Karpas-422 (cell line): ENCODE measurements at regions not wholly inside any gene's neighbourhood (a gene's known extent, or its start where the extent isn't known, plus 50 kb on each side); places are given as distances from the start of the nearest gene placed in this dataset.

Experiments used
- DNase-seq: peaks from one replicate; pipeline ENCODE4 v3.0.0-alpha.2; 2015
- H2AFZ ChIP-seq: fragments of 200-600 bp; sonication (generic); 2 replicates; pipeline ENCODE4 v1.6.1; 2014; ENCODE audit warnings: antibody characterized with exemption, low read length, mixed read lengths
- H3K27ac ChIP-seq: fragments of 200-600 bp; sonication (generic); 2 replicates; pipeline ENCODE4 v1.5.1; 2014; ENCODE audit warnings: mild to moderate bottlenecking, low read length, moderate library complexity
- H3K27me3 ChIP-seq: fragments of 200-600 bp; sonication (generic); 2 replicates; pipeline ENCODE4 v1.6.1; 2014; ENCODE audit warnings: low read length, mixed read lengths
- H3K36me3 ChIP-seq: fragments of 200-600 bp; sonication (generic); 2 replicates; pipeline ENCODE4 v1.6.1; 2014; ENCODE audit warnings: low read length, mixed read lengths; ENCODE audit not compliant: insufficient read depth
- H3K4me1 ChIP-seq: fragments of 200-600 bp; sonication (generic); 2 replicates; pipeline ENCODE4 v1.6.1; 2014; ENCODE audit warnings: mild to moderate bottlenecking, low read length, mixed read lengths
- H3K4me2 ChIP-seq: fragments of 200-600 bp; sonication (generic); 2 replicates; pipeline ENCODE4 v1.6.1; 2014; ENCODE audit warnings: low read length, low read depth, mild to moderate bottlenecking; ENCODE audit not compliant: poor library complexity, severe bottlenecking
- H3K4me3 ChIP-seq: fragments of 200-600 bp; sonication (generic); 2 replicates; pipeline ENCODE4 v1.5.1; 2014; ENCODE audit warnings: mild to moderate bottlenecking, antibody characterized with exemption, low read length, mixed read lengths
- H3K79me2 ChIP-seq: fragments of 200-600 bp; sonication (generic); 2 replicates; pipeline ENCODE4 v1.6.1; 2014; ENCODE audit warnings: mild to moderate bottlenecking, low read length, mixed read lengths
- H3K9ac ChIP-seq: fragments of 200-600 bp; sonication (generic); 2 replicates; pipeline ENCODE4 v1.6.0; 2014; ENCODE audit warnings: low read length
- H3K9me2 ChIP-seq: fragments of 200-600 bp; sonication (generic), shearing (Covaris generic); replicated peaks from 2 replicates; pipeline ENCODE4 v1.6.0; 2014; ENCODE audit warnings: mild to moderate bottlenecking, low read length, moderate library complexity; ENCODE audit not compliant: insufficient read depth
- H3K9me3 ChIP-seq: fragments of 300-700, 200-600 bp; sonication (generic); 2 replicates; pipeline ENCODE4 v1.6.1; 2014; ENCODE audit warnings: low read length, mixed read lengths
- H4K20me1 ChIP-seq: fragments of 200-600 bp; sonication (generic); 2 replicates; pipeline ENCODE4 v1.6.1; 2014; ENCODE audit warnings: mild to moderate bottlenecking, antibody characterized with exemption, low read length, low read depth; ENCODE audit not compliant: insufficient read depth

- Histone ChIP-seq H3K4me1 (no peaks in the 10 kb centered on the region), H4K20me1 (no peaks in the 10 kb centered on the region), H3K9me3 (no peaks in the 10 kb centered on the region), H3K9me2 (no peaks in the 10 kb centered on the region), H2AFZ (no peak overlapping the region), H3K36me3 (no peaks in the 10 kb centered on the region), H3K4me3 (no peak overlapping the region), H3K79me2 (no peaks in the 10 kb centered on the region), H3K27me3 (no peaks in the 10 kb centered on the region), H3K27ac (no peak overlapping the region), H3K9ac (no peak overlapping the region), H3K4me2 (no peak overlapping the region)
- DNase-seq: no peak
Measured at GRCh38 chr3:59127071-59127470, 77.2 kb upstream of the CFAP20DC start.

- no peaks in the 10 kb centered on the region for H3K27me3 ChIP-seq
- DNase-seq: no peak
- H3K4me3 ChIP-seq: no peak overlapping the region
- H4K20me1 ChIP-seq: no peaks in the 10 kb centered on the region
- H3K36me3 ChIP-seq: no peaks in the 10 kb centered on the region
- no peak overlapping the region for H2AFZ ChIP-seq
- no peak overlapping the region for H3K27ac ChIP-seq
- no peaks in the 10 kb centered on the region for H3K9me3 ChIP-seq
- no peak overlapping the region for H3K9ac ChIP-seq
- H3K79me2 ChIP-seq: no peaks in the 10 kb centered on the region
- no peaks in the 10 kb centered on the region for H3K9me2 ChIP-seq
- H3K4me1 ChIP-seq: no peaks in the 10 kb centered on the region
- H3K4me2 ChIP-seq: no peak overlapping the region
Measured at GRCh38 chr3:59126446-59126845, 76.6 kb upstream of the CFAP20DC start.

GRCh38 chr3:59121346-59122144 lies 71.7 kb upstream of the CFAP20DC start:
- no peak overlapping the region for H3K4me2 ChIP-seq
- H3K4me3 ChIP-seq: no peak overlapping the region
- H3K9me2 ChIP-seq: no peaks in the 10 kb centered on the region
- no peaks in the 10 kb centered on the region for H3K36me3 ChIP-seq
- H3K27me3 ChIP-seq: no peaks in the 10 kb centered on the region
- DNase-seq: no peak
- no peaks in the 10 kb centered on the region for H3K79me2 ChIP-seq
- no peak overlapping the region for H3K27ac ChIP-seq
- H4K20me1 ChIP-seq: no peaks in the 10 kb centered on the region
- H2AFZ ChIP-seq: no peak overlapping the region
- H3K9me3 ChIP-seq: no peaks in the 10 kb centered on the region
- no peak overlapping the region for H3K9ac ChIP-seq
- H3K4me1 ChIP-seq: no peaks in the 10 kb centered on the region

GRCh38 chr3:59118928-59119327 lies 69.1 kb upstream of the CFAP20DC start:
- Histone ChIP-seq H3K79me2 (no peaks in the 10 kb centered on the region), H3K27ac (no peak overlapping the region), H3K4me2 (no peak overlapping the region), H3K36me3 (no peaks in the 10 kb centered on the region), H3K9ac (no peak overlapping the region), H3K4me1 (no peaks in the 10 kb centered on the region), H3K27me3 (no peaks in the 10 kb centered on the region), H3K9me2 (no peaks in the 10 kb centered on the region), H3K9me3 (no peaks in the 10 kb centered on the region), H4K20me1 (no peaks in the 10 kb centered on the region), H3K4me3 (no peak overlapping the region), H2AFZ (no peak overlapping the region)
- DNase-seq: no peak

- H3K27ac ChIP-seq: no peak overlapping the region
- H2AFZ ChIP-seq: no peak overlapping the region
Measured at GRCh38 chr3:59117396-59117795, 67.6 kb upstream of the CFAP20DC start.

GRCh38 chr3:59116233-59116537 lies 66.4 kb upstream of the CFAP20DC start:
- Histone ChIP-seq H3K27me3 (no peaks in the 10 kb centered on the region), H3K4me2 (no peak overlapping the region), H3K36me3 (no peaks in the 10 kb centered on the region), H3K4me1 (no peaks in the 10 kb centered on the region), H3K9me2 (no peaks in the 10 kb centered on the region), H4K20me1 (no peaks in the 10 kb centered on the region), H3K27ac (no peak overlapping the region), H3K4me3 (no peak overlapping the region), H3K9ac (no peak overlapping the region), H3K9me3 (no peaks in the 10 kb centered on the region), H2AFZ (no peak overlapping the region), H3K79me2 (no peaks in the 10 kb centered on the region)
- DNase-seq: no peak

More at GRCh38 chr3:59117396-59117795, 67.6 kb upstream of the CFAP20DC start:
- H4K20me1 ChIP-seq: no peaks in the 10 kb centered on the region
- no peaks in the 10 kb centered on the region for H3K9me3 ChIP-seq
- no peak overlapping the region for H3K4me2 ChIP-seq
- no peak for DNase-seq
- no peaks in the 10 kb centered on the region for H3K27me3 ChIP-seq
- no peaks in the 10 kb centered on the region for H3K4me1 ChIP-seq
- H3K79me2 ChIP-seq: no peaks in the 10 kb centered on the region
- H3K9me2 ChIP-seq: no peaks in the 10 kb centered on the region
- no peaks in the 10 kb centered on the region for H3K36me3 ChIP-seq
- no peak overlapping the region for H3K4me3 ChIP-seq
- H3K9ac ChIP-seq: no peak overlapping the region

- Histone ChIP-seq H2AFZ (no peak overlapping the region), H3K36me3 (no peaks in the 10 kb centered on the region), H3K4me2 (no peak overlapping the region)
Measured at GRCh38 chr3:59115364-59116232, 65.8 kb upstream of the CFAP20DC start.

More at GRCh38 chr3:59115364-59116232, 65.8 kb upstream of the CFAP20DC start:
- Histone ChIP-seq H3K4me3 (no peak overlapping the region), H3K79me2 (no peaks in the 10 kb centered on the region), H3K9me3 (no peaks in the 10 kb centered on the region), H3K27ac (no peak overlapping the region), H4K20me1 (no peaks in the 10 kb centered on the region), H3K9ac (no peak overlapping the region), H3K4me1 (no peaks in the 10 kb centered on the region), H3K27me3 (no peaks in the 10 kb centered on the region), H3K9me2 (no peaks in the 10 kb centered on the region)
- DNase-seq: no peak
